ENCODE measurements at regions not wholly inside any gene's neighbourhood (a gene's known extent, or its start where the extent isn't known, plus 50 kb on each side); places are given as distances from the start of the nearest gene placed in this dataset.

- DNase-seq (ENCODE audit: low read depth, low spot score): no peak
- no peaks in the 10 kb centered on the region for H3K9me3 ChIP-seq (ENCODE audit: low read depth, low read length)
- H3K9ac ChIP-seq (ENCODE audit: insufficient read length): no peak overlapping the region
- H3K27ac ChIP-seq: no peak overlapping the region
- H3K36me3 ChIP-seq (ENCODE audit: insufficient read depth, low read length): no peaks in the 10 kb centered on the region
- H3K4me3 ChIP-seq: no peak overlapping the region
- TF ChIP-seq POLR2AphosphoS5 (IDR thresholded peaks at IDR 0.05; ENCODE audit: borderline replicate concordance, low read depth, low read length) (no peak), EZH2 (IDR thresholded peaks at IDR 0.05) (no peak), FOXP2 (optimal IDR thresholded peaks at IDR 0.05; ENCODE audit: control extremely low read depth, extremely low read length, insufficient read depth) (no peak)
These were observed 189.5 kb upstream of the LYZL1 start for GRCh38 chr10:29099415-29099814.

GRCh38 chr10:29100505-29100904 lies 188.4 kb upstream of the LYZL1 start:
- H3K36me3 ChIP-seq (ENCODE audit: insufficient read depth, low read length): no peaks in the 10 kb centered on the region
- no peaks in the 10 kb centered on the region for H3K9me3 ChIP-seq (ENCODE audit: low read depth, low read length)
- no peak overlapping the region for H3K27ac ChIP-seq
- no peak for TF ChIP-seq EZH2 (IDR thresholded peaks at IDR 0.05)
- TF ChIP-seq FOXP2 (optimal IDR thresholded peaks at IDR 0.05; ENCODE audit: control extremely low read depth, extremely low read length, insufficient read depth): no peak
- TF ChIP-seq POLR2AphosphoS5 (IDR thresholded peaks at IDR 0.05; ENCODE audit: borderline replicate concordance, low read depth, low read length): no peak
- no peak overlapping the region for H3K4me3 ChIP-seq
- no peak for DNase-seq (ENCODE audit: low read depth, low spot score)
- H3K9ac ChIP-seq (ENCODE audit: insufficient read length): no peak overlapping the region

GRCh38 chr10:29102233-29102632 lies 186.6 kb upstream of the LYZL1 start:
- Histone ChIP-seq H3K9ac (ENCODE audit: insufficient read length) (no peak overlapping the region), H3K36me3 (ENCODE audit: insufficient read depth, low read length) (no peaks in the 10 kb centered on the region), H3K27ac (no peak overlapping the region), H3K4me3 (no peak overlapping the region), H3K9me3 (ENCODE audit: low read depth, low read length) (no peaks in the 10 kb centered on the region)
- TF ChIP-seq FOXP2 (optimal IDR thresholded peaks at IDR 0.05; ENCODE audit: control extremely low read depth, extremely low read length, insufficient read depth) (no peak), POLR2AphosphoS5 (IDR thresholded peaks at IDR 0.05; ENCODE audit: borderline replicate concordance, low read depth, low read length) (no peak), EZH2 (IDR thresholded peaks at IDR 0.05) (no peak)
- DNase-seq (ENCODE audit: low read depth, low spot score): no peak

- no peak for DNase-seq (ENCODE audit: low read depth, low spot score)
- TF ChIP-seq EZH2 (IDR thresholded peaks at IDR 0.05): no peak
- TF ChIP-seq POLR2AphosphoS5 (IDR thresholded peaks at IDR 0.05; ENCODE audit: borderline replicate concordance, low read depth, low read length): no peak
- no peak for TF ChIP-seq FOXP2 (optimal IDR thresholded peaks at IDR 0.05; ENCODE audit: control extremely low read depth, extremely low read length, insufficient read depth)
- no peak overlapping the region for H3K4me3 ChIP-seq
- no peak overlapping the region for H3K27ac ChIP-seq
- no peaks in the 10 kb centered on the region for H3K36me3 ChIP-seq (ENCODE audit: insufficient read depth, low read length)
- no peaks in the 10 kb centered on the region for H3K9me3 ChIP-seq (ENCODE audit: low read depth, low read length)
- no peak overlapping the region for H3K9ac ChIP-seq (ENCODE audit: insufficient read length)
These were observed 186.2 kb upstream of the LYZL1 start for GRCh38 chr10:29102636-29103035.

- H3K9me3 ChIP-seq (ENCODE audit: low read depth, low read length): no peaks in the 10 kb centered on the region
- H3K4me3 ChIP-seq: no peak overlapping the region
- DNase-seq (ENCODE audit: low read depth, low spot score): no peak
- TF ChIP-seq EZH2 (IDR thresholded peaks at IDR 0.05) (no peak), FOXP2 (optimal IDR thresholded peaks at IDR 0.05; ENCODE audit: control extremely low read depth, extremely low read length, insufficient read depth) (no peak), POLR2AphosphoS5 (IDR thresholded peaks at IDR 0.05; ENCODE audit: borderline replicate concordance, low read depth, low read length) (no peak)
- no peak overlapping the region for H3K27ac ChIP-seq
- no peak overlapping the region for H3K9ac ChIP-seq (ENCODE audit: insufficient read length)
- no peaks in the 10 kb centered on the region for H3K36me3 ChIP-seq (ENCODE audit: insufficient read depth, low read length)
These were observed 184.0 kb upstream of the LYZL1 start for GRCh38 chr10:29104661-29105399.

- no peak for DNase-seq (ENCODE audit: low read depth, low spot score)
- no peak for TF ChIP-seq POLR2AphosphoS5 (IDR thresholded peaks at IDR 0.05; ENCODE audit: borderline replicate concordance, low read depth, low read length)
- no peak for TF ChIP-seq EZH2 (IDR thresholded peaks at IDR 0.05)
- no peak for TF ChIP-seq FOXP2 (optimal IDR thresholded peaks at IDR 0.05; ENCODE audit: control extremely low read depth, extremely low read length, insufficient read depth)
- Histone ChIP-seq H3K27ac (no peak overlapping the region), H3K9me3 (ENCODE audit: low read depth, low read length) (no peaks in the 10 kb centered on the region), H3K36me3 (ENCODE audit: insufficient read depth, low read length) (no peaks in the 10 kb centered on the region), H3K9ac (ENCODE audit: insufficient read length) (no peak overlapping the region), H3K4me3 (no peak overlapping the region)
These were observed 183.2 kb upstream of the LYZL1 start for GRCh38 chr10:29105516-29106215.

- Histone ChIP-seq H3K9ac (ENCODE audit: insufficient read length) (no peak overlapping the region), H3K4me3 (no peak overlapping the region), H3K27ac (no peak overlapping the region), H3K9me3 (ENCODE audit: low read depth, low read length) (no peaks in the 10 kb centered on the region), H3K36me3 (ENCODE audit: insufficient read depth, low read length) (no peaks in the 10 kb centered on the region)
- DNase-seq (ENCODE audit: low read depth, low spot score): no peak
- TF ChIP-seq FOXP2 (optimal IDR thresholded peaks at IDR 0.05; ENCODE audit: control extremely low read depth, extremely low read length, insufficient read depth) (no peak), POLR2AphosphoS5 (IDR thresholded peaks at IDR 0.05; ENCODE audit: borderline replicate concordance, low read depth, low read length) (no peak), EZH2 (IDR thresholded peaks at IDR 0.05) (no peak)
These were observed 182.6 kb upstream of the LYZL1 start for GRCh38 chr10:29106287-29106686.

- H3K9me3 ChIP-seq (ENCODE audit: low read depth, low read length): no peaks in the 10 kb centered on the region
- TF ChIP-seq FOXP2 (optimal IDR thresholded peaks at IDR 0.05; ENCODE audit: control extremely low read depth, extremely low read length, insufficient read depth) (no peak), EZH2 (IDR thresholded peaks at IDR 0.05) (no peak)
- H3K9ac ChIP-seq (ENCODE audit: insufficient read length): no peak overlapping the region
- no peak overlapping the region for H3K27ac ChIP-seq
- no peak for DNase-seq (ENCODE audit: low read depth, low spot score)
- no peak overlapping the region for H3K4me3 ChIP-seq
- H3K36me3 ChIP-seq (ENCODE audit: insufficient read depth, low read length): no peaks in the 10 kb centered on the region
These were observed 180.9 kb upstream of the LYZL1 start for GRCh38 chr10:29107866-29108498.
